ENCODE measurements at regions not wholly inside any gene's neighbourhood (a gene's known extent, or its start where the extent isn't known, plus 50 kb on each side); places are given as distances from the start of the nearest gene placed in this dataset.
A peak's percentile ranks its signal among the peaks of the same experiment; 100 is the strongest.
"Not testable (repeated sequence)": the region's sequence is repeated elsewhere in the genome, so short reads cannot be mapped to it uniquely, and the experiment has no call there.

DNA sequence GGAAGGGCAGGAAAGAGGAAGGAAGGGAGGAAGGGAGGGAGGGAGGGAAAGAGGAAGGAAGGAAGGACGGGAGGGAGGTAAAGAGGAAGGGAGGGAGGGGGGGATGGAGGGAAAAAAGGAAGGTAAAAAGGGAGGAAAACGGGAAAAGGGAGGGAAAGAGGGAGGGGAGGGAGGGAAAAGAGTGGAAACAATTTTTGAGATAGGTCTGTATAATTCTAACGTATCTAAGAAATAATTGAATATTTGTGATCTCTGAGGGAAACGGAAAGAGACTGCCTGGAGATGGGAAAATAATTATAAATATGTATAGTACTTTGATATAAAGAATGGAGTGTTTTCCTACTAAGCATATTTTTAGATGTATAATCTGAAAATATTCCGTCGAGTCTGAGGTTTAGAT is 158.2 kb upstream of the FOXK1 start:
- no peak for DNase-seq (ENCODE audit: low spot score)

DNA sequence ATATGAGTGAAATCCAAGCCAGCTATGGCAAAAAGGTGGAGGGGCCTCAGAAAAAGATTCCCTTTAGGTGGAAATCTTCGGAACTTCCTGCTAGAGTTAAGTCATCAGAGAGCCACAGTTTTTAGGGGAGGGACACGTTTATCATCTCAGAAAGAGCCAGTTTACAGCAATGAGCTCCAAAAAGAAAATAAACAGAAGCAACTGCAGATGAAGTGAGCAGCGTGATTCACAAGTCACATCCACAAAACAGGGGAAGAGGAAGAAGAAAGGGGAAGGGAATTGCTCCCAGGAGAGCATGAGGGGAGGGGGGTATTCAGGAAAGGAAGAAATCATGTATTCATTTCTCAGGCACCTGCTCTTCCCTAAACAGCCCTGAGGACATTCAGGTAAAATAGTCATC is 156.2 kb upstream of the FOXK1 start:
- DNase-seq (ENCODE audit: low spot score) = no peak

DNA sequence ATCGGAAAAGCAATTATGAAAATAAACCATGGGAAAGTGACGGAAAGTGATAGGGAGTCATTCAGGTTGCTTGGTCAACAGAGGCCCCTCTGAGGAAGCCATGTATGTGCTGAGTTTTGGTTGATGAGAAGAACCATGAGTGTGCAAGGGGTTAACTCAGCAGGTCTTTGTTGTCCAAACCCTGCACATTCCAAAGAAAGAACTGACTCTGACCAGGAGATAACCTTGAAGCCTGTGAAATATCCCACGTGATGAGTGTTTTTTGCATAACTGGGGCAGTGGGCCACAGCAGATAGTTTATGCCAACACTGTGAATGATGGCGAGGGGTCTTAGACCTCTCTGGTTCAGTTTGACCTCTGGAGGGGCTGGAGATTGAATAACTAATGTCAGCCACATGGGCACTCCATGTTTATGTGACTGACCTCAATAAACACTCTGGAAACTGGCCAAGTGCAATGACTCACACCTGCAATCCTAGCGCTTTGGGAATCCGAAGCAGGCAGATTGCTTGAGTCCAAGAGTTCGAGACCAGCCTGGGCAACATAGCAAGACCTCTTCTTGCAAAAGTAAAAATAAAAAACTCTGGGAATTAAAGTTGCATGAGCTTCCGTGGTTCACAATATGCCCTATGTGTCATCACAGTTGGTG is 154.0 kb upstream of the FOXK1 start:
- DNase-seq (ENCODE audit: low spot score) = no peak

DNA sequence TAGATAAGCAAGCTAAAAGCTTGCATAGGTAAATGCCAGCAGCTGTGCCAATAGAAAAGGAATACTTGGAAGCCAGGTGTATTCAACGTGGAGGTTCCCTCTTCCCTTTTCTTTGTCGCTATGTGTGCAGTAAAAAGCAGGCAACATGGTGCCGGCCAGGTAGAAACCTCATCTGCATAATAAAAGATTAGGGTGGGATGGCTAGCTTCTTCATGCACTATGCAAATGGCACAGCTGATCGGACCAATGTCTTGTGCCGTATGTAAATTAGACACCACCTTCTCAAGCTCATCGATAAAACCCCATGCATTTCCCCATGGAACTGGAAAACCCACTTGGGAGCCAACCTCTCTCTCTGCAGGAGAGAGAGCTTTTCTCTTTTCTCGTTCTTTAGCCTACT is 150.9 kb upstream of the FOXK1 start:
- no peak for DNase-seq (ENCODE audit: low spot score)

DNA sequence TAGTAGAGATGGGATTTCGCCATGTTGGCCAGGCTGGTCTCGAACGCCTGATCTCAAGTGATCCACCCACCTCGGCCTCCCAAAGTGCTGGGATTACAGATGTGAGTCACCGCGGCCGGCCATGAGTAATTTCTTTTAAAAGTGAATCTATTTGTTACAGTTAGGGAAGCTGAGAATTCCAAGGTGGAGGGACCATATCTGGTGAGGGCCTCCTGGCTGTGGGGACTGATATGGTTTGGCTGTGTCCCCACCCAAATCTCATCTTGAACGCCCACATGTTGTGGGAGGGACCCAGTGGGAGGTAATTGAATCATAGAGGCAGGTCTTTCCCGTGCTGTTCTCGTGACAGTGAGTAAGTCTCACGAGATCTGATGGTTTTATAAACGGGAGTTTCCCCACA is 148.8 kb upstream of the FOXK1 start:
- DNase-seq (ENCODE audit: low spot score) = not testable (repeated sequence)

DNA sequence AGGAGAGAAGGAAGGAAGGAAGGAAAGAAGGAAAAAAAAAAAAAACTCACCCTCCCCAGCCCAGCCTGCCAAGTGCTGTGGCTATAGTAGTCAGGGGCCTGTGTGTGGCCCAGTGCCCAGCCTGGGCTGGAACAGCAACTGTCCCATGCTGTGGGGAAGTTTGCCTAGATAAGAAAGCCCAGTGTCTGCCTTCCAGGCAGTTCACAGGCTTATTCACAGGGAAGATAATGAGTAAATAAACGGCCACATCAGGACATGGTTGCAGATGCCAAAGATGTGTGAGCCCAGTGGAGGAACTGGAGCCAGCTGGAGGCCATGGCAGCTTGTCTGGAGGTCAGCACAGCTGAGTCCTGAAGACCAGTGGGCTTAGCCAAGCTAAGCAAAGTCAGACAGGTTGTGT is 132.4 kb upstream of the FOXK1 start:
- DNase-seq (ENCODE audit: low spot score) = peak; percentile 1

DNA sequence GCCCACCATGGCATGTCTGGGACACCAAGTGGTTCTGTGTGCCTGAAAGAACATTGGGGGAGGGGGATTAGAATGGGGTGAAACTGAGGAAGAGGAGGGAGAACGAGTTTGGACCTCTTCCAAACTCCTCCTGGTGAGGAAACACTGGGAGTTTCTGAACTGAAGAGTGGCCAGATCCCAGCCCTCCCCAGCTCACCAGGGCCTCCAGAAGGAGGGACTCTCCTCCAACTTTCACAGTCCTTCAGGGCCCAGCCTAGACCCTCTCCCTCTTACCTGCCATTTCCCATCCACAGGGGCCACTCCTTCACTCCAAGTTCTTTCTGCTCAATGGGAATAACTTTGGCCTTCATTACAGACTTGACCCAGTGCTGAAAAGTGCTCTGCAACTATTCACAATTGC is 132.0 kb upstream of the FOXK1 start:
- no peak for DNase-seq (ENCODE audit: low spot score)

DNA sequence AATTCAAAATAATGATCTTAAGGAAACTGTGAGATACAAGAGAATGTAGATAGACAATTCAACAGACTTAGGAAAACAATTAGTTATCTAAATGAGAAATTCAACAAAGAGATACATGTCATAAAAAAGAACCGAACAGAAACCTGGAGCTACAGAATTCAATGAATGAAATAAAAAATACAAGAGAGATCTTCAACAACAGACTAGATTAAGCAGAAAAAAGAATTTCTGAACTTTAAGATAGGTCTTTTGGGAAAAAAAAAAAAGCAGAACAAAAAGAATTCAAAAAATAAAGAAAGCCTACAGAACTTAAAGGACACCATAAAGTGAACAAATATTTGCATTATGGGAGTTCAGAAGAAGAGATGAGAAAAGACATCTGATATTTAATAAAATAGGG is 129.1 kb upstream of the FOXK1 start:
- no peak for DNase-seq (ENCODE audit: low spot score)

DNA sequence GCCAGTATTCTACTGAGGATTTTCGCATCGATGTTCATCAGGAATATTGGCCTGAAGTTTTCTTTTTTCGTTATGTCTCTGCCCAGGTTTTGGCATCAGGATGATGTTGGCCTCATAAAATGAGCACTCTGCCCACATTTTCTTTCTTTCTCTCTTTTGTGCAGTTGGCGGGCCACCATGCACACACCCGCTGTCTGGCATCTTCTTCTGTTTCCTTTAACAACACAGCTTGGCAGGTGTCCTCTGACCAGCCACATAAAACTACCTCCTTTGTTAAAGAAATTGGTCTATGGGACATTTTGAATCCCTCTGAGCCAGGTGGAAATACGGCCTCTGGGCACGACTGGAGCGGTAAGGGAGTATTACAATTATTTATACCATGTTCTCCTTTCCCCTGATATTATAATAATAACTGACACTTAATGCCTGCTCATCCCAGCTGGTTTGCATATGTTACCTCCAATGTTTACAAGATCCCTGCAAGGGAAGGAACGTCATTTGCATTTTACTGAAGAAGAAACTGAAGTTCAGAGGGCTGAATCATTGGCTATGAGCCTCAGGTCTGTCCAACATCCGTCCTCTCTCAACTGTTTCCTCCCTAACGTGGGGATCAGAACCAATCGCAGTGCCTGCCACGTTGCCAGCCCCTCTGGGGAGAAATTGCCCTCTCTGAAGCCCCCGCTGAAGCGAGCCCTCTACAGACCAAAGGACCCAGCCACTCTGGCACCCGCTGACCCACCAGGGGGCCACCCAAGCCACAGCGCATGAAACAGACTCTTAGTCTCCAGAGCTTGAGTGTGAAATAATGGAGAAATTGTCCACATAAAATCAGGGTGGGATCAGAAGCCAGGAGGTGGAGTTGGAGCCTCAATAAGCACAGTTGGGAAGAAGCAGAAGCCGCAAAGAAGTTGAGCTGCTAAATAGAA is 125.0 kb upstream of the FOXK1 start:
- DNase-seq (ENCODE audit: low spot score) = no peak

DNA sequence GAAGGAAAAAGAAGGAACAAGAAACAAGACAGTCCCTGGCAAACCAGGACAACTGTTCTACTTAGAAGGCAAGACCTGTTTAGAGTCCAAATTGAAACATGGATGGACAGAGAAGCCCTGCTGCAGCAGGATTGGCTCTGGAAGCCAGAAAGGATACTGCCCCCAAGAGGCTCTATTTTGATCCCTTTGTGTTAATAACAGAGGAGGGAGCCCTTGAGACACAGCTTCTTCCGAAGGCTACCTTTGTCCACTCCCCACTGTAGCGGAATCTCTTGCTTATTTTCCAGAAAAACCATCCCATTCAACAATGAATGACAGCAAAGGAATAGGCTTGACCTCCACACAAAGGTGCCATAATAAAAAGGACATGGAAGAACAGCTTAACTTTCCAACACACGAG is 120.3 kb upstream of the FOXK1 start:
- DNase-seq (ENCODE audit: low spot score) = no peak

DNA sequence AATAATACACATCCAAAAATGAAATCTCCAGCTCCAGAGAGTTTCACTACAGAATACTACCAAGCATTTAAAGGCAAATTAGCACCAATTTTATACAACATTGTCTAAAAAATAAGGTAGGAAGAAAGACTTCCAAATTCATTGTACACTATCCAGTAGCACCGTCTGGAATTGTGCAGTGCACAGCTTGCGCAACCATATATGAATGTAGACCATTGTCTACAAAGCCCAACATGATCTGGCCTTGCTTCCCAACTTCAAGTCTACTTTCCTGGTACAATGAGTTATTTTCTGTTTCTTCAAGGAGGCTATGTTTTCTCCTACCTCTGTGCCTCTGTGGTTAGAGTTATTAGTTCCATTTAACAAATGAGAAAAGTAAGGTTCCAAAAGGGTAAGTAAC is 115.4 kb upstream of the FOXK1 start:
- DNase-seq (ENCODE audit: low spot score) = no peak

DNA sequence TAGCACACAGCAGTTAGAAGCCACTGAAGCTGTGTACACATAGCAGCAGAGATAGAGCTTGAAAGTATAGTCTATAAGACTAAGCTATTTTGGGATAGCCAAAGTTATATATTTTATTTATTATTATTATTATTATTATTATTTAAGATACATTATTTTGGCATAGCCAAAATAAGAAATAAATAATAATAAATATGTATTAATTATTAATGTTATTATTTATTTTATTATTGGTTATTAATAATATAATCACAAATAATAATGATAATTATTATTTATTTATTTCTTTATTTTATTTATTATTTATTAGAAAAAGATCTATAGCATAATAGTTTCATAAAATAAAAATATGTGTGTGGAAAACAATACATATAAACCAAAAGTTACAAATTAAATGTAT is 107.2 kb upstream of the FOXK1 start:
- DNase-seq (ENCODE audit: low spot score) = no peak

DNA sequence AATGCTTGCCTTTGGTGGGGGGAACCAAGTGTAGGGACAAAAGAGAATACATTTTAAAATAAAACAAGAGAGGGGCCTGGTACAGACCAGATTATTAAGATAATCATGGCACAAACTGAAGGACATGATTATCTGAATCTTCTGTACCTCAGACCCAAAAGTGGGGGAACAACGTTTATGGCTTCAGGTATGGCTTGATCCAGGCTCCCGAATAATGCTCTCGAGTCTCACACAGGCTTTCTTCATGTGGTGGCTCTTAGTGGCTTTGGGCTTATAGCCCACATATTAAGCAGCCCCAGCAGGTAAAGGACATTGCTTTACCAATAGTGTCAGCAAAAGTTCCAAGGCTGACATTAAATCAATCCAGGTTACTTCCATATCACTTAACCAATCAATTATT is 106.8 kb upstream of the FOXK1 start:
- DNase-seq (ENCODE audit: low spot score) = no peak

DNA sequence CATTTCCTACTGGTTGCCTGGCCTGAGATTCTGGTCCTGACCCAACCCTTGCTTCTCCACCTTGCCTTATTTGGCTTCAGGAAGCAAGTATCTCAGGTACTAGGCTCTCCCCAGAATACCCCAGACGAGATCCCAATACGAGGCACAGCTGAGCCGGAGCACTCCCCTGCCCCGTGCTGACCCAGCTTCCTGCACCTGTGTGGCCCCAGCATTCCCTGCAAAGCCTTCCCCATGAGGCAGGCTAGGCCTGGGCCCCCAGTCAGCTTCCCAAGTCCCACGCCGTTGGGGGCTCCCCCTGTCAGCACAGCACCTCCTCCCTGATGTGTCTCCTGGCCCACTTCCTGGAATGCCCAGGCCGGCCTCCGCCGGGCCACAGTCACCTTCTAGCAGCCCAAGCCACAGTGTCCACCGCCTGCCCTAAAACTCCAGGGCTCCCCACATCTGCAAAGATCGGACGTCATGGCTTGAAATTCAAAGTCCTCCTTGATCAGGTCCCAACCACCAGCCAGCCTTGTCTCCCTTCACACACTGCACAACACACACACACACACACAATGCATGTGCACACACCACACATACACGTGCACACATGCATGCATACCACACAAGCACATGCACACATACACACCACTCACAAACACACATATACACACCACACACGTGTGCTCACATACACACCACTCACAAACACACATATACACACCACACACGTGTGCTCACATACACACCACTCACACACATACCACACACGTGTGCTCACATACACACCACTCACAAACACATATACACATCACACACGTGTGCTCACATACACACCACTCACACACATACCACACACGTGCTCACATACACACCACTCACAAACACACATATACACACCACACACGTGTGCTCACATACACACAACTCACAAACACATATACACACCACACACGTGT is 78.9 kb upstream of the FOXK1 start:
- DNase-seq (ENCODE audit: low spot score) = no peak

DNA sequence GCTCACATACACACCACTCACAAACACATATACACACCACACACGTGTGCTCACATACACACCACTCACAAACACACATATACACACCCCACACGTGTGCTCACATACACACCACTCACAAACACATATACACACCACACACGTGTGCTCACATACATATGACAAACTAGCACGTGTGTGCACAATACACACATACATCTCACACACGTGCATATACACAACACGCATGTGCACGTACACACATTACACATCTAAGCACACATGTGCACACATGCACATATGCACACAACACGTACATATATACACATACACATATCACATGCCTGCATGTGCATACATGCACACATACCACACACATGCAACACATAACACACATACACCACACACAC is 78.3 kb upstream of the FOXK1 start:
- no peak for DNase-seq (ENCODE audit: low spot score)

DNA sequence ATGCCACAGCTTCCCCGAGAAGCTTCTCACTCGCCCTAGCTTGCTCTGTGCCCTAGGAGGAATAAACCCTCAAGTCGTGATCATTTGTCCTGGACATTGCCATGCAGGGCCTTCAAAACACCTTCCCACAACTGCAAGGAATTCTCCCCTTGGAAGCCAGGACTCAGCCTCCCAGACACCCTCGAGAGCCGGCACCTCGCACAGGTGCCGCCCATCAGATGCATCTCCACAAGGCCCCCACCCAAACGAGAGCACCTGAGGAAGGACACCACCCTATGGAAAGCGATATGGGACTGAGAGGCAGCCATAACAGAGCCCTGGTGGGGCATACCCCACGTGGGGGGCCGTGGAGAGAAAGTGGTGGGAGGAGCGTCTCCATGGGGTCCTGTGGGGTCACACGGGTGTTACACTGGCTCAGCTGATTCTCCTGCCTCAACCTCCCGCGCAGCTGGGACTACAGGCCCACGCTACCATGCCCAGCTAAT is 77.6 kb upstream of the FOXK1 start:
- no peak for DNase-seq (ENCODE audit: low spot score)

DNA sequence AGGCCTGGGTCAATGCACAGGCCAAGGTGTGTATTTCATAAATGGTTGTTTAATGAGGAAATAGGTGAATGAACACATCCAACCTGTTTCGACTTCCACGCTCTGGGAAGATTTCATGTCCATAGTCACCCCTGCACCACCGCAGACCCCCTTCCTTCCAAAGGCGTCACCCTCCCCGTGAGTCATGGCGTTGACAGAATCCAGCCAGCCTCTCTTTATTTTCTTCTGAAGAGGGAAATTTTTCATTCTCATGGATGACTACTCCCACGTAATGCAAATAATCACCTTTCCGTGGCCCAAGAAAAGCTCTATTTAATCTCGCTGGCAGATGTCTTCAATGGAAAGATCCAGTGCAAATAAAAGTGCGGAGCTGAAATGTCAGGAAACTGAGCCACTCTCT is 75.3 kb upstream of the FOXK1 start:
- no peak for DNase-seq (ENCODE audit: low spot score)

DNA sequence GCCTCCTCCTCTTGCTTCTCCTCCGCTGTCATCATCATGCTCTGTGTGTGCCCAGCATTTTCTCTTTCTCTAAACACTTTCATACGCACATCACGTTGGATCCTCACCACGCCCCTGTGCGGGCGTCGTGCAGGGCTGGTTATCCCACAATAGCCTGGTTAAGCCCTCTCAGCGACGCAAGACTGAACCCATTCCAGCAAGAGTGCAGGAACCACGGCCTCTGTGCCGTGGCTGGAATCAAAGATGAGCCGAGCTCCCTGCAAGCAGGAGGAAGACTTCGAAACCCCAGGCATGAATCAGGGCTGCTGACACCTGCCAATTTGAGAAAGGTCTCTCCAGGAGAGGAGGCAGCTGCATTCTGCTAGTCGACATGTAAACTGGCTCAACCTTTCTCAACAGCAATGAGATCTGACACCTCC is 74.8 kb upstream of the FOXK1 start:
- DNase-seq (ENCODE audit: low spot score) = no peak

DNA sequence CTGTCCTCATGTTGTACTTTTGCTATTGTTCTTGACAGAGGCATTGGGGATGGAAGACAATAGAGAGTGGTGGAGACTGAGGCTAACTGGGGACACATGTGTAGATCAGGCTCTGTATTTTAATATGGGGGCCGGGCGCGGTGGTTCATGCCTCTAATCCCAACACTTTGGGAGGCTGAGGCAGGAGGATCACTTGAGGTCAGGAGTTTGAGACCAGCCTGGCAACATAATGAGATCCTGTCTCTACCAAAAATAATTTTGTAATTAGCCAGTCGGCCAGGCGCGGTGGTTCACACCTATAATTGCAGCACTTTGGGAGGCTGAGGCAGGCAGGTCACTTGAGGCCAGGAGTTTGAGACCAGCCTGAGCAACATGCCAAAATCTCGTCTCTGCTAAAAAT is 72.5 kb upstream of the FOXK1 start:
- not testable (repeated sequence) for DNase-seq (ENCODE audit: low spot score)

DNA sequence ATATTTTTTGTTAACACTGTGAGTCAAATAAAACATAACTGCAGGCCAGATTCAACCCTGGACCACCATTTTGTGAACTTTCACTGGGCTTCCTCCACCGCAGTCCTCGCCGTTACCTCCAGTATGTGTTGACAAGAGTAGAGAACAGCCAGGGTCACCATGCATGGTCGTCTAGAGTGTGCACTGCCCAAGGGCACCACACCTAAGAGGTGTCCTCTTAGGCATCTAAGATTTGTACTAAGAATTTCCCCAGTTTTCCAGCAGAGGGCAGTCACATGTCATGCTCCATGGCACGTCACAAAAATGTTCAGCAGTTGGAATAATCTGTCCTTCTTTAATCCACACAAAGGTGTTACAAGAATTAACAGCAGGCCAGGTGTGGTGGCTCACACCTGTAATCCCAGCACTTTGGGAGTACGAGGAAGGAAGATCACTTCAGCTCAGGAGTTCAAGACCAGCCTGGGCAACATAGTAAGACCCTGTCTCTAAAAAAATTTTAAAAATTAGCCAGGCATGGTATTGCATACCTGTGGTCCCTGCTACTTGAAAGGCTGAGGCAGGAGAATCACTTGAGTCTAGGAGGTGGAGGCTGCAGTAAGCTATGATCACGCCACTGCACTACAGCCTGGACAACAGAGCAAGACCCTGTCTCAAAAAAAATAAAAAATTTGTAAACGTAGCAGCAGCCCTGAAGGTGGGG is 71.2 kb upstream of the FOXK1 start:
- peak; percentile 78 for DNase-seq (ENCODE audit: low spot score)

DNA sequence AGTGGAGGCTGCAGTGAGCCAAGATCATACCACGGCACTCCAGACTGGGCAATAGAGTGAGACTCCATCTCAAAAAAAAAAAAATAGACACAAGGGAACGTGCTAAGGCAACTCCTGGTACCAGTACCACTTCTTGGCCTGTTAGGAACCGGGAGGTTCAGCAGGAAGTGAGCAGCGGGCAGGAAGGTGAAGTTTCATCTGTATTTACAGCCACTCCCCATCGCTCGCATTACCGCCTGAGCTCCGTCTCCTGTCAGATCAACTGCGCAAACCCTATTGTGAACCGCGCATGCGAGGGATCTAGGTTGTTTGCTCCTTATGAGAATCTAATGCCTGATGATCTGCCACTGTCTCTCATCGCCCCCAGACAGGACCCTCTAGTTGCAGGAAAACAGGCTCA is 69.9 kb upstream of the FOXK1 start:
- no peak for DNase-seq (ENCODE audit: low spot score)

All from cerebellar cortex (tissue), 1 donor.